ENCODE measurements at regions not wholly inside any gene's neighbourhood (a gene's known extent, or its start where the extent isn't known, plus 50 kb on each side); places are given as distances from the start of the nearest gene placed in this dataset.
"Not testable (repeated sequence)": the region's sequence is repeated elsewhere in the genome, so short reads cannot be mapped to it uniquely, and the experiment has no call there.

DNA sequence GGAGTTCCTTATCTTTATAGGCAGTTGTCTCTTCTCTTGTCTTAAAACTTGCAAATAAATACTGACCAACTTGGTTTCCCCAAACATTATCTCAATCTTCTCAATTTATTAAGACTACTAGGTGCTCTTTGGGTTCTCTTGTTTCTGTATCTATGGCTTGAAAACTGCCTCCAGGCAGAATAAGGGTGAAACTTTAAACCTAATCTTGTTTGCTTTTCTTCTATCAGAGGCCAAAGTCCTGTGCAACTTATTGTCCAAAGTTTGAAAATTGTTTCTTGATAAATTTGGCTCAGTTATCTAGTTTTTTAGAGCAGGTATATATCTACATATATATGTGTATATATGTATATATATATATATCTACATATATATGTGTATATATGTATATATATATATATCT, 110.1 kb upstream of the ANO5 start:
- no peak overlapping the region for H3K4me3 ChIP-seq (ENCODE audit: low read depth, low read length)
- no peak for DNase-seq (ENCODE audit: low read depth)
- TF ChIP-seq, protein P1, sequence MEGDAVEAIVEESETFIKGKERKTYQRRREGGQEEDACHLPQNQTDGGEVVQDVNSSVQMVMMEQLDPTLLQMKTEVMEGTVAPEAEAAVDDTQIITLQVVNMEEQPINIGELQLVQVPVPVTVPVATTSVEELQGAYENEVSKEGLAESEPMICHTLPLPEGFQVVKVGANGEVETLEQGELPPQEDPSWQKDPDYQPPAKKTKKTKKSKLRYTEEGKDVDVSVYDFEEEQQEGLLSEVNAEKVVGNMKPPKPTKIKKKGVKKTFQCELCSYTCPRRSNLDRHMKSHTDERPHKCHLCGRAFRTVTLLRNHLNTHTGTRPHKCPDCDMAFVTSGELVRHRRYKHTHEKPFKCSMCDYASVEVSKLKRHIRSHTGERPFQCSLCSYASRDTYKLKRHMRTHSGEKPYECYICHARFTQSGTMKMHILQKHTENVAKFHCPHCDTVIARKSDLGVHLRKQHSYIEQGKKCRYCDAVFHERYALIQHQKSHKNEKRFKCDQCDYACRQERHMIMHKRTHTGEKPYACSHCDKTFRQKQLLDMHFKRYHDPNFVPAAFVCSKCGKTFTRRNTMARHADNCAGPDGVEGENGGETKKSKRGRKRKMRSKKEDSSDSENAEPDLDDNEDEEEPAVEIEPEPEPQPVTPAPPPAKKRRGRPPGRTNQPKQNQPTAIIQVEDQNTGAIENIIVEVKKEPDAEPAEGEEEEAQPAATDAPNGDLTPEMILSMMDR (conservative IDR thresholded peaks at IDR 0.05; ENCODE audit: low read depth, low read length), result no peak

DNA sequence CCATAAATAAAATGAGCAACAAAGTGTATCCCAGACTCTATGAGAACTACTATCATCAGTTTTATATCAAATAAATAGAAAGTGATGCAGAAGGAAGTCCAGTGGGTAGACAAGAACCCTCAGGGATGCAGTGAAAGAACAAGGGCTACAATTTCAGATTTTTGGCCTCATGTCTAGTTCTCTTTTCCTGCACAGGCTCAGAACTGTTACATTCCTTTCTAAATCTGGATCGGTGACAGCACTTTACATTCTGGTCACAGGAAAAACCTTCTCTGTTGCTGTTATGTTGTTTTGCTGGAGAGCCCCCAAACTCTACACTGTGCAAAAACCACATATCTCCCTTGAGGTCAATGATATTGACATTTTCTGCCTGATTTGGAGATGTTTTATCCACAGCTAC, 108.8 kb upstream of the ANO5 start:
- H3K4me3 ChIP-seq (ENCODE audit: low read depth, low read length), result no peak overlapping the region
- TF ChIP-seq, protein P1 (conservative IDR thresholded peaks at IDR 0.05; ENCODE audit: low read depth, low read length), result no peak
- DNase-seq (ENCODE audit: low read depth), result no peak

DNA sequence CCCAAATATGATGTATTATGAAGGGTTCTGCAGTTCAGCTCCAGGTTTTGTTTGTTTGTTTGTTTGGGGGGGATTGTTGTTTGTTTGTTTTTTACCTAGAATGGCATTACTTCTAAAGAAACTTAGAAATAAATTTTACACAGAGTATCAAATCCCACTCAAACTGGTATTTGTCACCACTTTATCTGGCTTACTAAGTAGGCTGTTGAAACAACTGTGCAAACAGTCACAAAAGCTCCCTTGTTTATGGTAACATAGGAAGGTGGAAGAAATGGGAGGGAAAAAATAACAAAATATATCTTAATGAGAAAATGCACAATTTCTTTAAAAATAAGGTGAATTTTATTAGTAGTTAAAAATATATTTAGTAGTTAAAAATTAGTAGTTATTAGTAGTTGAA, 108.3 kb upstream of the ANO5 start:
- no peak overlapping the region for H3K4me3 ChIP-seq (ENCODE audit: low read depth, low read length)
- TF ChIP-seq, protein P1 (conservative IDR thresholded peaks at IDR 0.05; ENCODE audit: low read depth, low read length), result no peak
- DNase-seq (ENCODE audit: low read depth), result no peak

DNA sequence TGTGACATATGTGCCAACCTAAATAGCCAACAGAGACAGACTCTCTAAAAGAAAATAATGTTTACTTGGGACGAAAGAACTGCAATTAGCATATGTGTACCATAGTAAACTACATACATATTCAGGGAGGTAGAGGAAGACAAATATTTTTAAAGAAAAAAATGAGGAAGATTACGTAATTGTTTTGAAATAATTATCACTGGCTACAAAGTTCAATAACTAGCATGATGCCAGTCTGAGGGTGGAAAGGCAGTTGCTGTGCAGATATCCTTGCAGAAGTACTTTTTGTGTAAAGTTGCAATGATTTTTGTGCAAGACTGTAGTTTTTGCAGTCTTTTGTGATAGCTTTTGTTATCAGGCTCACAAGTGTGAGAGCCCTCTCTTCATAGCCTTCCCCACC, 103.3 kb upstream of the ANO5 start:
- no peak overlapping the region for H3K4me3 ChIP-seq (ENCODE audit: low read depth, low read length)
- TF ChIP-seq, protein P1 (conservative IDR thresholded peaks at IDR 0.05; ENCODE audit: low read depth, low read length), result no peak
- no peak for DNase-seq (ENCODE audit: low read depth)

DNA sequence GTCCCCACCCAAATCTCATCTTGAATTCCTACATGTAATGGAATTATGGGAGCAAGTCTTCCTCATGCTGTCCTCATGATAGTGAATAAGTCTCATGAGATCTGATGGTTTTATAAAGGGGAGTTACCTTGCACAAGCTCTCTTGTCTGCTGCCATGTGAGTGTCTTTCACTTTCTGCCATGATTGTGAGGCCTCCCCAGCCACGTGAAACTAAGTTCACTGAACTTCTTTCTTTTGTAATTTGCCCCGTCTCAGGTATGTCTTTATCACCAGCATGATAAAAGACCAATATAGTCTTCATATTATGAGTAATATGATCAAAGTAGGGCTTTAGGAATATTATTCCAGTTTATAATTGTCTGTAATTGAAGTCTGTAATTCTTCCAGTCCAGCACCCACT, 86.3 kb upstream of the ANO5 start:
- DNase-seq (ENCODE audit: low read depth), result no peak
- no peak overlapping the region for H3K4me3 ChIP-seq (ENCODE audit: low read depth, low read length)
- TF ChIP-seq, protein P1 (conservative IDR thresholded peaks at IDR 0.05; ENCODE audit: low read depth, low read length), result no peak

DNA sequence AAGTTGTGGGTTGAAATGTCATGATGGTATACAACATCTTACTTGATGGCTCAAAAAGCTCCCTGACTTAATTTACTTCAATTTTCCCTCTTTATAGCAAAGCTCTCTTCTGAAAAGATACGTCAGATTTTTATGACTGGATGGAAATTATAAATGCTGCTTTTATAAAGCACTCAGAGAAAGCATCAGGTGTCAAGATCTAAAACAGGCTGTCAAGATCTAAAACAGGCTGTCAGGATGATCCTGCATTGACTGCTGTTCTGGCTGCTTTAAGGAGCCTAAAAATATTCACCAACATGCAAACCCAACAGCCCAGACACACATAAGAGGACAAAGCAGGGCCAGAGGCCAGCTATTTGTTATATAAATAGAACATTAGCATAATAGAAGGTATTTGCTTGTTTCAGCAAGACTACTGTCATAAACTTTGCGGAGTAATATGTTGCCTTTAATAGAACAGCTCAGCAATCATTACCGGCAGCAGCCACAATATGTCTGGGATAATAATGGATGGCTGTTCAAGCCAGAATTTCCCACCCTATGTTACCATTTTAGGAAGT, 77.3 kb upstream of the ANO5 start:
- TF ChIP-seq, protein P1 (conservative IDR thresholded peaks at IDR 0.05; ENCODE audit: low read depth, low read length), result no peak
- H3K4me3 ChIP-seq (ENCODE audit: low read depth, low read length), result no peak overlapping the region
- DNase-seq (ENCODE audit: low read depth), result no peak

DNA sequence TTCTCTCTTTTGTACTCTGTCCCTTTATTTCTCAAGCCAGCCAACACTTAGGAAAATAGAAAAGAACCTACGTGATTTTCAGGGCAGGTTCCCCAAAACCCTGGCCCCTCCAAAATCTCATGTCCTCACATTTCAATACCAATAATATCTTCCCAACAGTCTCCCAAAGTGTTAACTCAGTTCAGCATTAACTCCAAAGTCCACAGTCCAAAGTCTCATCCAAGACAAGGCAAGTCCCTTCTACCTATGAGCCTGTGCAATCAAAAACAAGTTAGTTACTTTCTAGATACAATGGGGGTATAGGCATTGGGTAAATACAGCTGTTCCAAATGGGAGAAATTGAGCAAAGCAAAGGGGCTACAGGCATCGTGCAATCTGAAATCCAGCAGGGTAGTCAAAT, 64.9 kb upstream of the ANO5 start:
- DNase-seq (ENCODE audit: low read depth); H3K4me3 ChIP-seq (ENCODE audit: low read depth, low read length): not testable (repeated sequence)

Data from epithelial cell of proximal tubule (primary cell).